Neutrophil (primary cell): ENCODE measurements at regions not wholly inside any gene's neighbourhood (a gene's known extent, or its start where the extent isn't known, plus 50 kb on each side); places are given as distances from the start of the nearest gene placed in this dataset.

Source experiments
- H3K27ac ChIP-seq: fragments of 200-600 bp; sonication (generic); 2 replicates; pipeline ENCODE4 v1.5.1; 2016; ENCODE audit warnings: mild to moderate bottlenecking, moderate library complexity
- H3K27me3 ChIP-seq: fragments of 200-600 bp; sonication (generic); 2 replicates; pipeline ENCODE4 v1.6.0; 2016; ENCODE audit warnings: mild to moderate bottlenecking
- H3K36me3 ChIP-seq: fragments of 200-600 bp; sonication (generic); 2 replicates; pipeline ENCODE4 v1.5.1; 2017
- H3K4me1 ChIP-seq, 2 experiments: fragments of 200-600 bp in 1 of 2; sonication (generic) in 1 of 2; 1 replicate in 1 of 2; 2 replicates in 1 of 2; pipeline versions ENCODE4 v1.5.1 to v1.6.1; 2013 to 2016; ENCODE audit warnings: low read depth in 1 of 2, low read length in 1 of 2, mild to moderate bottlenecking in 1 of 2, moderate library complexity in 1 of 2; ENCODE audit not compliant: control insufficient read depth in 1 of 2, insufficient read depth in 1 of 2
- H3K4me3 ChIP-seq, 2 experiments: fragments of 200-600 bp in 1 of 2; sonication (generic) in 1 of 2; 1 replicate in 1 of 2; 2 replicates in 1 of 2; pipeline ENCODE4 v1.5.1; 2013 to 2016; ENCODE audit warnings: low read depth in 1 of 2, low read length in 1 of 2, mild to moderate bottlenecking in 1 of 2, moderate library complexity in 1 of 2
- H3K9me3 ChIP-seq: fragments of 200-600 bp; sonication (generic); 2 replicates; pipeline ENCODE4 v1.5.1; 2016
- TF ChIP-seq, protein P1 (sequence below): fragments of 200-600 bp; sonication (generic); IDR thresholded peaks from 2 replicates; pipeline ENCODE4 v1.5.1; 2016; ENCODE audit warnings: antibody characterized with exemption

DNA sequence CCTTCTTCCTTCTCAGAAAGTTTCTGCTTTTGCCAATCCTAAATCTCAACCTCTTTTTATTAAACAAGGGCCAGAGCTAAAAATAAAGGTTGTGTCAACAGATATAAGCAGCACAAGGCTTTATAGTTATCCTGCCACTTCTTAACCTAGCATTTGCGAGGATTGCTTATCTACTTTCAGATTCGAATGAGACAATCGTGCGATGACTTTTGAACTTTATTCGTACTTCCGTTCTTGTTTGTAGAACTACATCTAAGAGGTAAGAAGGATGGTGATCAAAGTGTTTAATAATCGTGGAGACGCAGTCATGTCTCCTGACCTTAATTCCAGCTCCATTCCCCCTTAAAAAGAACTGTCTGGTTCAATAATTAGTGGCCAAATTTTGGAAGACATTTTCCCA, 578.6 kb downstream of the PIK3C3 start:
- Histone ChIP-seq H3K4me3 (no peak overlapping the region), H3K36me3 (no peaks in the 10 kb centered on the region), H3K27ac (no peak overlapping the region), H3K9me3 (no peaks in the 10 kb centered on the region), H3K4me1 (no peaks in the 10 kb centered on the region), H3K27me3 (no peaks in the 10 kb centered on the region)
- TF ChIP-seq, protein P1, sequence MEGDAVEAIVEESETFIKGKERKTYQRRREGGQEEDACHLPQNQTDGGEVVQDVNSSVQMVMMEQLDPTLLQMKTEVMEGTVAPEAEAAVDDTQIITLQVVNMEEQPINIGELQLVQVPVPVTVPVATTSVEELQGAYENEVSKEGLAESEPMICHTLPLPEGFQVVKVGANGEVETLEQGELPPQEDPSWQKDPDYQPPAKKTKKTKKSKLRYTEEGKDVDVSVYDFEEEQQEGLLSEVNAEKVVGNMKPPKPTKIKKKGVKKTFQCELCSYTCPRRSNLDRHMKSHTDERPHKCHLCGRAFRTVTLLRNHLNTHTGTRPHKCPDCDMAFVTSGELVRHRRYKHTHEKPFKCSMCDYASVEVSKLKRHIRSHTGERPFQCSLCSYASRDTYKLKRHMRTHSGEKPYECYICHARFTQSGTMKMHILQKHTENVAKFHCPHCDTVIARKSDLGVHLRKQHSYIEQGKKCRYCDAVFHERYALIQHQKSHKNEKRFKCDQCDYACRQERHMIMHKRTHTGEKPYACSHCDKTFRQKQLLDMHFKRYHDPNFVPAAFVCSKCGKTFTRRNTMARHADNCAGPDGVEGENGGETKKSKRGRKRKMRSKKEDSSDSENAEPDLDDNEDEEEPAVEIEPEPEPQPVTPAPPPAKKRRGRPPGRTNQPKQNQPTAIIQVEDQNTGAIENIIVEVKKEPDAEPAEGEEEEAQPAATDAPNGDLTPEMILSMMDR: no peak

GRCh38 chr18:42534313-42534712, 579.3 kb downstream of the PIK3C3 start:
- no peaks in the 10 kb centered on the region for H3K36me3 ChIP-seq
- no peaks in the 10 kb centered on the region for H3K27me3 ChIP-seq
- H3K27ac ChIP-seq: no peak overlapping the region
- TF ChIP-seq, protein P1: no peak
- H3K4me3 ChIP-seq: no peak overlapping the region
- no peaks in the 10 kb centered on the region for H3K4me1 ChIP-seq
- no peaks in the 10 kb centered on the region for H3K9me3 ChIP-seq

- H3K9me3 ChIP-seq: no peaks in the 10 kb centered on the region
- H3K27ac ChIP-seq: no peak overlapping the region
- no peaks in the 10 kb centered on the region for H3K4me1 ChIP-seq
- H3K27me3 ChIP-seq: no peaks in the 10 kb centered on the region
- TF ChIP-seq, protein P1: no peak
- no peak overlapping the region for H3K4me3 ChIP-seq
- no peaks in the 10 kb centered on the region for H3K36me3 ChIP-seq
Measured at GRCh38 chr18:42536442-42536841, 579.0 kb downstream of the RIT2 start.

GRCh38 chr18:42537291-42537690, 578.2 kb downstream of the RIT2 start:
- no peak overlapping the region for H3K27ac ChIP-seq
- H3K36me3 ChIP-seq: no peaks in the 10 kb centered on the region
- no peaks in the 10 kb centered on the region for H3K27me3 ChIP-seq
- no peak overlapping the region for H3K4me3 ChIP-seq
- no peaks in the 10 kb centered on the region for H3K4me1 ChIP-seq
- H3K9me3 ChIP-seq: no peaks in the 10 kb centered on the region
- TF ChIP-seq, protein P1: no peak

DNA sequence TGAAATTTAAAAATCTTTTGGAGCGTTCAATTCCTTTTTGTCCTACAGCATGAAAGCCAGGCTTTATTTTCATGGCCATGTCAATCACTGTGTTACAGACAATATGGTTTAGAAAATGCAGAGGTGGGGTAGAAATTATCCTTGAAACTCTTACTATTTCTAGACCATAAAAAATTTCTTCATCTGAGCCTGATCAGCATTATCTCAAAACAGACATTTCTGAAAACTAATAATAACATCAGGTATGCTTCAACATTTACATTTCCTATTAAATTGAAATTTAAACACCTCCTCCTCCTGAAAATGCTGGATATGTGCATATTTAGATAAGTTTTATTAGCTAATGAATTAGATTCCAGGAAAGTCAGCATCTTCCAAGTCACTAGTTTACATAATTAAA, 570.6 kb downstream of the RIT2 start:
- TF ChIP-seq, protein P1: no peak
- no peak overlapping the region for H3K27ac ChIP-seq

DNA sequence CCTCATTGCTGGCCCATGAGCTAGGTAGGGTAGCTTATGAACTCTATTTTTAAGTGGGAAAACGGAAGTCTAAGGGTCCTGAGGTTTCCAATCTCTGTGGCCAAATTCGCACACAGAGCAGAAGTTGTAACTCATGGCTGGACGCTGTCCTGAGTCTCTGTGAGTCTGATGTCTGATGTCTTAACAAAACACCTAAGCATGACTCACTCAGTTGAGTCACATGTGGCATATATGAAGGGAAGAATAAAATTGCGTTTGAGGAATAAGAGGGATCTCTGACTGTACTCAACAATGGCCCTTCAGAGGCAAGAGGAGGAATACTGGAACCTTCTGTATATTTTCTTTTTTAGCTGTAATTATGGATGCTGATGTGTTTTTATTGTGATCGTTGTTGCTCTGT, 569.7 kb downstream of the RIT2 start:
- Histone ChIP-seq H3K4me1 (no peaks in the 10 kb centered on the region), H3K27me3 (no peaks in the 10 kb centered on the region), H3K36me3 (no peaks in the 10 kb centered on the region), H3K9me3 (no peaks in the 10 kb centered on the region), H3K27ac (no peak overlapping the region), H3K4me3 (no peak overlapping the region)
- TF ChIP-seq, protein P1: no peak

More for the DNA sequence above, 570.6 kb downstream of the RIT2 start:
- Histone ChIP-seq H3K9me3 (no peaks in the 10 kb centered on the region), H3K4me3 (no peak overlapping the region), H3K36me3 (no peaks in the 10 kb centered on the region), H3K27me3 (no peaks in the 10 kb centered on the region), H3K4me1 (no peaks in the 10 kb centered on the region)
